ENCODE measurements at regions not wholly inside any gene's neighbourhood (a gene's known extent, or its start where the extent isn't known, plus 50 kb on each side); places are given as distances from the start of the nearest gene placed in this dataset.

DNA sequence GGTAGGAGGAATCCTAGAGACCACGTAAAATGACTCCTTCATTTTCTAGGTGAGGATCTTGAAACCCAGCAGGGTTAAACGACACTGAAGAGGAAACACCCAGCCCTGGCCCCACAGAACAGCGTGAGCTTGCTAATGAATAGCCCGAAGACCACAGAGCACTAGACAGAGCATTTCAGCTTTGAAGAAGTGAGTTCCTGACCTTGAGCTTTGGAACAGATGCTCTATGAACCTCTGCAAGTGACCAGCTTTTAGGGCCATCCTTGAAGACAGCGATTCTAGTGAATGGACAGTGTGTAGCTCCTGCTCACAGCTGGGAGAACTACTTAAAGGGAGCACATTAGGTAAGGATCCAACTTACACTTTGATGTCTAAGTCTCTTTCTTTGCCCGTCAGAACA, 74.0 kb upstream of the FRMD1 start:
- no peak overlapping the region for H3K4me3 ChIP-seq (replicated peaks; ENCODE audit: low read depth, low read length)
- TF ChIP-seq, protein P1, sequence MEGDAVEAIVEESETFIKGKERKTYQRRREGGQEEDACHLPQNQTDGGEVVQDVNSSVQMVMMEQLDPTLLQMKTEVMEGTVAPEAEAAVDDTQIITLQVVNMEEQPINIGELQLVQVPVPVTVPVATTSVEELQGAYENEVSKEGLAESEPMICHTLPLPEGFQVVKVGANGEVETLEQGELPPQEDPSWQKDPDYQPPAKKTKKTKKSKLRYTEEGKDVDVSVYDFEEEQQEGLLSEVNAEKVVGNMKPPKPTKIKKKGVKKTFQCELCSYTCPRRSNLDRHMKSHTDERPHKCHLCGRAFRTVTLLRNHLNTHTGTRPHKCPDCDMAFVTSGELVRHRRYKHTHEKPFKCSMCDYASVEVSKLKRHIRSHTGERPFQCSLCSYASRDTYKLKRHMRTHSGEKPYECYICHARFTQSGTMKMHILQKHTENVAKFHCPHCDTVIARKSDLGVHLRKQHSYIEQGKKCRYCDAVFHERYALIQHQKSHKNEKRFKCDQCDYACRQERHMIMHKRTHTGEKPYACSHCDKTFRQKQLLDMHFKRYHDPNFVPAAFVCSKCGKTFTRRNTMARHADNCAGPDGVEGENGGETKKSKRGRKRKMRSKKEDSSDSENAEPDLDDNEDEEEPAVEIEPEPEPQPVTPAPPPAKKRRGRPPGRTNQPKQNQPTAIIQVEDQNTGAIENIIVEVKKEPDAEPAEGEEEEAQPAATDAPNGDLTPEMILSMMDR (IDR thresholded peaks at IDR 0.05; ENCODE audit: low read depth, low read length, missing control alignments) = no peak
- DNase-seq (ENCODE audit: extremely low read depth, low read depth) = no peak

DNA sequence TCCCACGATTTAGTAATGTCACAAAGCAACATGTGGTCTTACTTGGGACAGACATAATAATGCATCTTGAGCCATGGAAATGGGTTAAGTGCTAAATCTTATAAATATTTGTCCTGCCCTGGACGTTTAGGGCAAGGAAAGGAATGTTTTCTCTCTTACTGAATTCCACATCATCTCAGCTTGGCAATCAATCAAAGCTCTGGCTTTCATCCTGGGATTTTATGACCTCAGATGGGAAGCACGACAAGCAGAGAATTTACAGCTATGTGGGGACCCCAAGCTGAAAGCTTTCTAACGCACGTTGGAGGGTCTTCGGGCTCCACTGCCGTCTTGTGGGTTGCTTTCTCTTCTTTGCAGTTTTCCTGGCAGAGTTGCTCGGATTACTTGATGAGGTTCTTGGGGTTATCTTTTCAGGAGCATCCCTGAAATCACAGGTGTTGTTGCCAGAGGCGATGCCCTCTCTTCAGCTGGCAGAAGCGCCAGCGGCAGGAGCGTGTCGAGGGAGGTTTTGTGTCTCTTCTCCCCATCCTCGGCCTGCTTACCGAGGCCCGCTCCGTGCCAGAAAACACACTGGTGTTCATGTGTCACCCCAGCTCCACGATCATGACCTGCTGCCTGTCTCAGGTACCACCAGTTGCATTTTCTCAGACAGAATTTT, 73.4 kb upstream of the FRMD1 start:
- TF ChIP-seq, protein P1 (IDR thresholded peaks at IDR 0.05; ENCODE audit: low read depth, low read length, missing control alignments) = no peak
- H3K4me3 ChIP-seq (replicated peaks; ENCODE audit: low read depth, low read length) = no peak overlapping the region
- no peak for DNase-seq (ENCODE audit: extremely low read depth, low read depth)

DNA sequence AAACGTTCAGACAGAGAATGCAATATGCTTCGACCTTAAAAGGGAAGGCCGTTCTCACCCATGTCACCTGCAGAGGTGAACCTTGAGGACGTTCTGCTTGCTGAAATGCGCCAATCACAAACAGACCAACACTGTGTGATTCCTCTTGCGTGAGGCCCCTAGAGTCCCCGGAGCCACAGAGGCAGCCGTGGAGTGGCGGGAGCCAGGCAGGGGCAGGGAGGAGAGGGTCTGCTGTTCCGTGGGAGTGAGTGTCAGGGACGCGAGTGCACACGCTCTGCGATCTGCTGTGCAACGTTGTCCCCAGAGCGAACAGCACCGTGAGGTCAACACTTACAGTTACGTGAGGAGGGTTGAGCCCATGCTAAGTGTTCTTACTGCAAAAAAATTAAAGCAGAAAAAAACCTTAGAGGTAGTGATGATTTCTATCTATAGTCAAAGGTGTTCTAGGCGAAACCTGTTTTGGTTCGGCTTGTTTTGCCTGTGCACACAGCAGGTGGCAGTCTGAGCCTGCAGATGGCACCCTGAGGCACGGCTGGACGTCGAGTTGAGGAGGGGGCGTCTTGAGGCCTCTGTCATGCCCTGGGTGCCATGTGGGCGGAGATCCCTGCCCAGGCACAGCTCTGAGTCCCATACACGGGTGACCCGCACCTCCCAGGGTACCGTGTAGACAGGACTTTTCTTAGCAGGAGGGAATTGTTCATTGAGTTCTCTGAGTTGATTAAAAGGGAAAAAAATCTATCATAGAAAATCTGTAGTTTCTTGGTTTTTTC, 71.7 kb upstream of the FRMD1 start:
- no peak overlapping the region for H3K4me3 ChIP-seq (replicated peaks; ENCODE audit: low read depth, low read length)
- TF ChIP-seq, protein P1 (IDR thresholded peaks at IDR 0.05; ENCODE audit: low read depth, low read length, missing control alignments) = peak; percentile 9
- DNase-seq (ENCODE audit: extremely low read depth, low read depth) = no peak

DNA sequence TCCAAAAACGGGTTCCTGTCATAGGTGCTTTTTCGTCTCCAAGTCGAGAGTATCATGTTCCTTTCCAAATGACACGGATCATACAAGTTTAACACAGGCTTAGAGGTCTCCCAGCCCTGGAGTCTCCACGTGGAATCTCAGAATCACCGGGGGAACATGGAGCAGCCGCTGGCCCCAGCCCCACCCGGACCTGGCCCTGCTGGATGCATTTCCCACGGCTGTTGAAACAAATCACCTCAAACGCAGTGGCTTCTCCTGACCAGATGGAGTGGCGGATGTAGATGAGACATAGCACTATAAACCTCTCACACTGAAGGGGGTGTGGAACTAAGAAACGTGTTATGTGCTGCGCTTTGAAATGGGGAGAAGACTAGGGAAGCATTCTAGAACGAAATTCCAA, 70.0 kb upstream of the FRMD1 start:
- no peak for DNase-seq (ENCODE audit: extremely low read depth, low read depth)
- no peak overlapping the region for H3K4me3 ChIP-seq (replicated peaks; ENCODE audit: low read depth, low read length)
- TF ChIP-seq, protein P1 (IDR thresholded peaks at IDR 0.05; ENCODE audit: low read depth, low read length, missing control alignments) = no peak

GRCh38 chr6:168148231-168148849, 69.3 kb upstream of the FRMD1 start:
- no peak for DNase-seq (ENCODE audit: extremely low read depth, low read depth)
- no peak overlapping the region for H3K4me3 ChIP-seq (replicated peaks; ENCODE audit: low read depth, low read length)
- TF ChIP-seq, protein P1 (IDR thresholded peaks at IDR 0.05; ENCODE audit: low read depth, low read length, missing control alignments) = no peak

DNA sequence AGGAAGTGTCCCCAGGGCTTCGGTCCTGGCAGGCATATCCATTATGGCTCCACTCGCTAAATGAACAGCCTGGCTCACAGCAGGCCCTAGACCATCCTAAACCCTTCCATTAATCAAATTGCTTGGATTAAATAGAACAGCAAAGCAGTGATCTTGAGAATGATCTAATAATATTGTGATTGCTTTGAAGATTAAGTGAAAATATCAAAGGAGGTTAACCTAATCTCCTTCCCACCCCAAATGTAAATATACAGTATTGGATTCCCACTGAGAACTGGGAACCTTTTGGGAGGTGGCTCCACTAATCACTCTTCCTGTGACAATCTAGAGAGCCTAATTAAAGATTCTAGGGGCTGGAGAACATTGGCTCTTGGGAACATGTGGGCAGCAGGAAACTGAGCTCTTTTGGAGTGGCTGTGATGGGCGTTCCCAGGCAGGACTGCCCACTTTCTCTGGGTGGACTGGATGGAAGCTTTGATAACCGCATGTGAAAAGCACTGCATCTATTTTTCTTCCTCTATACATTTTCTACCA, 68.3 kb upstream of the FRMD1 start:
- DNase-seq (ENCODE audit: extremely low read depth, low read depth) = no peak
- H3K4me3 ChIP-seq (replicated peaks; ENCODE audit: low read depth, low read length) = no peak overlapping the region
- TF ChIP-seq, protein P1 (IDR thresholded peaks at IDR 0.05; ENCODE audit: low read depth, low read length, missing control alignments) = no peak
